Myocyte (in vitro differentiated cells): ENCODE measurements at regions not wholly inside any gene's neighbourhood (a gene's known extent, or its start where the extent isn't known, plus 50 kb on each side); places are given as distances from the start of the nearest gene placed in this dataset.

Experiments
- DNase-seq: peaks from one replicate; pipeline ENCODE4 v3.0.0-alpha.2; 2012; ENCODE audit warnings: low read depth

DNA sequence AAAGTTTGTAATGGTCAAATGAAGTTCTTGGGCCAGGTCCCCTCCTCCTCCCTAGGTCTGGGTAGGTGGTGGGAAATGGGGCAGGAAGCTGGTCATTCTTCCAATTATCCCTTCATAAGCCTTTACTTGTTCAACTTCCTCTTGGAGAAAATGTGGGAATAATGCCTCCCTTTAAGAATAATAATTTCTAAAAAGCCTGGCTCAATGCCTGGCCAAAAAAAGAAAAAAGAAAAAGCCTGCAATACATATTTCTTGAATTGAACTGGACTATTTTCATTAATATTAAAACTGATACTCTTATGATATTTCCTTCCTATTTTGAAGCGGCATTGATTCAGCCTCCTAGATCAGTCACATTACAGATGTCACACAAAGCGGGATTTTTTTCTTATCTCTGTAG is 600.9 kb downstream of the CCDC171 start:
- DNase-seq, result no peak

DNA sequence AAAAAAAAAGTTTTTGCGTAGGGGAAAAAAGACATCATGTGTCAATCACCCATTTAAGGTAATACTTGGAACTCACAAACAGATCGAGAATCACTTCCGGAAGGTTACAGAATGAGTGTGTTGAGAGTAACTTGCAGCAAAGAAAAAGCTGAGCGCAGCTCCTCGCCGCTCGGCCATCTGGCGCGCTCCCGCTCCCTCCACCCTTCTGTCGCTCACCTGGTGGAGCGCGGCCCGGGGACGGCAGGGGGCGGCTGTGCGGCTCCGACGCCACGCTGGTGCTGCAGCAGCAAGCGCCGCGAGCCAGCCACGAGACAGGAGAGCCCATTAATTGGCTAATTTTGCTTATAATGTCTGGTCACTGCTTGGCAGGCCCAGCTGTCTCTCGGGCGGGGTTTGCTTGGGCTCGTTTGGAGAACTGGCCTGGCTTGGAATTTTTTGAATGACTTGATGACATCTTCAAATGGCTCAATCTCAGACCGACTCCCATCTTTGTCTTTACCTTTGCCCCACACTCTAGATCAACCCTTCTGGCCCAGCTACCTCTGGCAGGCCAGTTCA is 601.8 kb downstream of the CCDC171 start:
- peak; percentile 47 for DNase-seq

DNA sequence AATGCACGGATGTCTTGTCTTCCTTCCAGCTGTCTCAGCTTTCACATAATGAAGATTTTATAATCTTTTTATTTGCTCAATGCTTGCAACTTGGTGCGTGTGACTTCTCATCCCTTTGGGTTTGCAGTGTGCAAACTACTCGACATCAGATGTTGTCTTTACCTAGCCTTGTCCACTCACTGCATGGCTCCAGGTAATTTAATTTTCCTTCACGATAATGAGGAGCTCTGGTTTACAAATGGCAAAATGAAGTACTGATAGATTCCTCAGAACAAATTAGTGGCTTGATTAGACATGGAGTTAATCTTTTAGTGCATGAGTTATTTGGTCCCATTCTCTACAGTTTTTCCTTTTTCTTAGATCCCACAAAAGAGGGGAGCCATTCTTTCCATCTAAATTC is 603.0 kb downstream of the CCDC171 start:
- DNase-seq, result no peak

DNA sequence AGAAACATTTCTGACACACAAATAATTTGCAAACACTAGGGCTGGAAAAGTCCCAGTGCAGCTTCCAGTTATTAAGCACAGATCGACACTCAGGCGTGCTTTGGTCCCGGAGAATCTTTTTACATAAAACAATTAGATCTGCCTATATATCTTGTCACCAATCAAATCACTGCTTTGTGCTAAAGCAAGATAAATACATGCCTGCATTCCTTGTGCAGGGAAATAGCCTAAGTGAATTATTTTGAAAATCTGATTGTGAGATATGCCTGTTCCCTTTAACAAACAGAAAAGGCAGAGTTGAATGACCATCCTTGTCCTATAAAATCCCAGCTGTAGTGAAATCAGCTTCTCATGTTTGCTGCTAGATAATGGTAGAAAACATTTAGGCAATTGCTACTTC is 604.4 kb downstream of the CCDC171 start:
- no peak for DNase-seq

DNA sequence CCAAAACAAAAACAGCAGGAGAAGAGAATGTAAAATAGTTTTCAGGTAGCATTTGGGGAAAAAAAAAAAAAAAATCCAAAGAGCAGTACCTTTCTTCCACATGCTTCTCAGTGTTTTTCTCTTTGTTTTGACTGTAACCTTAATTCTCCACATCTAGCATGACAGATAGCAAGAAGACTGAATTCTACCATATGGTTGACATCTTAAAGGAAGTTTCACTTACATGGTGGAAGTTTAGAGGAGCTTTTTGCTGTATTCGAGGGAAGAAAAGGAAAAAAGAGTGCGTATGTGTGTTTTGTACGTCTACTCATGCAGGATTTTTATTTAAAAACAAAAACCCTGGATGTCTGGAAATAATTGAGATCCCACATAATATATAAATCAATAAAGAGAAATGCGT is 604.8 kb downstream of the CCDC171 start:
- no peak for DNase-seq

DNA sequence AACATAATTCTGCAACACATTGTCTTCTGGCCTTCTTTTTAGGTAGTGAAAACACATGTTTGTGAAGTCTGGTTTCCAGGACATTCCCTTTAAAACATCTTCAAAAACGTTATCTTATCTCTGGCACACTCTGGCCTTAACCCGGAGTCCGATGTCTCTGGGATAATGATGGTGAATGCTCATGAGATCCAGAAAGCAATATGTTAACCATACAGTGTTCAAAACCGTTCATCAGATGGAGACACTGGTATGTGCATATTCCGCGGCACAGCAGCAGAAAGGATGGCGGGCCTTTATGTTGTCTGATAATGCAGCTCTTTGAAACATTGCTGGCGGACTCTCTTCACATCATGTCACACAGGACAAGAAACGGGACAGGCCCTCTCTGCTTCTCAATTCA is 605.2 kb downstream of the CCDC171 start:
- DNase-seq, result no peak

DNA sequence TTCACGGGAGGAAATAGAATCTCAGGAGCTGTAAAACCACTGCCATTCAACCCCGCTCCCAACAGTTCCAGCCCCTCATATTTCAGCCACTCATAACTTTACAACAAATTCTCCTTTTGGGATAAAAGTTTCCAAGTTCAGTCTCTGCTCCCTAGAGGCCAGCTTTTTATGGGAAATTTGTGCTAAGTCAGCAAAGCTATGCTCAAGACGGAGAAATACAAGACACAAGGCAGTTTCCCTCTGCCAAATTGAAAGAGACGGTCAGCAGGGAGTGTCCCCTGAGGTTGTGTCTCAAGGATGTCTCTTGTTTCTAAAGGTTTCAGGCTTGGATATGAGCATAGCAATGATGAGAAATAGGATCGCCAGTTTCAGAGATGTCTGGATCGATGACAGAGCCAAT is 608.6 kb downstream of the CCDC171 start:
- no peak for DNase-seq

DNA sequence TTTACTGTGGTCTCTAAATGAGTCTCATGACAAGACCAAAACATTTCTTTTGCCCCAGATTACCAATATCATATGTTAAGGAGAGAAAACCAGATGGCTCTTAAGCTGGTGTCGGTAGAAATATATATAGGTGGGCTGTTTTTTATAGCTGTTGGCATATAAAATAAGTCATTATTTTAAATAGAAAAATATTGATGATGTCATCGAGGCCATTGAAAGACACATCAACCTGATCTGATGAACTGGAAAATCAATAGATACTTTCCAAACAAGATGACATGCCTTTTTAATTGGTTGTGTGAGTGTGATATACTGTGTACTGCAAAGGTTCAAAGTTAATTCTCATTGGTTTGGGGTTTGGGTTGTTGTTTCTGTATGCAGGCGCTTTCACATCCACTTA is 617.3 kb downstream of the CCDC171 start:
- no peak for DNase-seq

DNA sequence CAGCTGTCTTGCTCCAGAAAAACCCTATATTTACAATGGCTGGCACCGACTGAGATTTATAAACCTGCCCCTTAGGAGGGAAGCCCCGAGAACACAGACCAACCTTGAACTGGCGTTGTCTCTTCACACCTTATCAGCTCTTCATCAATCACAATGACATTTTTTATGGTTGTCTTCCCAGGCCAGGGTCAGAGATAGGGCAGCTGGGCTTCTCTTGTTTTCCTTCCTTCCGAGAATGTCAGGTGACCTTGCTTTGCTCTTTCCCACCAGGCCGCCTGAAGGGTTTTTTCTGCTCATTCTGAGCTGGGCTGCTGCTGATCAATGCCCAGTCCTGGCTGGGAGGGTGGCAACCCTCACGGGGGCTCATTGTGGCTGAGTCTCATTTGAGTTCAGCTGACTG is 619.1 kb downstream of the CCDC171 start:
- no peak for DNase-seq

DNA sequence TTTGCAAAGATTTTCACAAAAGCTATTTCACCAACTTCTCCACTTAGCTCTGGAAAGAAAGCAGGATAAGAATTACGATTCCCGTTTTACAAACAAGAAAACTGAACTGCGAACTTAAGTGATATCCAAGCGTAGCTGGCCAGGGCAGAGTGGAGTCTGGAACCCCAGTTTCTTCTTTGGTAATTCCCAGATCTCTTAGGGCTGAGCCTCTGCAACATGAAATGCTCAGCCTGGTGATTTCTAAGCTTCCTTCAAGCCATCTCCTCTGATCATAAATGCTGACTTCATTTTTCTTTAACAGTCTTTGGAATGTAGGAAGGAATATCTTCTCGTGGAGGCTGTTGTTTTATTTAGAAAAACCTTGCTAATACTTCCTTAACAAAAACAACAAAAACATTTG is 620.0 kb downstream of the CCDC171 start:
- DNase-seq, result no peak

DNA sequence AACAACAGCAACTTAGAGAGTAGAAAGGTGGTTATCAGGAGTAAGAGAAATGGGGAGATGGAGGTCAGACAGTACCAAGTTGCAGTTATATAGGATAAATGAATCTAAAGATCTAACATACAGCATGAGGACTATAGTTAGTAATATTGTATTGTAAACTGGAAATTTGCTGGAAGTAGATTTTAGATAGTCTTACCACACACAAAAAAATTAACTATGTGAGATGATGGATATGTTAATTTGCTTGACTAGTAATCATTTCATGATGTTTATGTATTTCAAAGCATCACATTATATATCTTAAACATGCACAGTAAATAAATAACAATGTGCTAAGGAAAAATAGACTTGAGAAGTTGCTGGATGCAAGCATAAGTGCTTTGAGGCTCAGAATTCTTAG is 622.1 kb downstream of the CCDC171 start:
- DNase-seq, result no peak

DNA sequence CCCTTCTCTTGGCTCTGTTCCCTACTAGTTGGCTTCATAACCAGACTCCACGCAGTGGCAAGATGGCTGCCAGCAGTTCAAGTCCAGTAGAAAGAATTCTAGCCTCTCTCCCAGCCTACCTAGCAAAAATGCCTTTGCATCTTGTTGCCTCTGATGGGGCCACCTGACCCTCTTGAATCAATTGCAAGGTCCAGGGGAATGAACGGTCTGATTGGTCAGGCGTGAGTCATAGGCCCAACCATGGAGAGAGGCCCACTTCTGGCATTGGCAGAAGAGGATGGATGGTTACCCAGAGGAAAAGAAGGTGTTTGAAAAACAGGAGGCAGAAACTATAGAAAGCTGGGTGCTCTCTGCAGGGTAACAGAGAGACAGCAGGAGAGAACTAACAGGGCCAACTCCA is 622.6 kb downstream of the CCDC171 start:
- DNase-seq, result no peak

DNA sequence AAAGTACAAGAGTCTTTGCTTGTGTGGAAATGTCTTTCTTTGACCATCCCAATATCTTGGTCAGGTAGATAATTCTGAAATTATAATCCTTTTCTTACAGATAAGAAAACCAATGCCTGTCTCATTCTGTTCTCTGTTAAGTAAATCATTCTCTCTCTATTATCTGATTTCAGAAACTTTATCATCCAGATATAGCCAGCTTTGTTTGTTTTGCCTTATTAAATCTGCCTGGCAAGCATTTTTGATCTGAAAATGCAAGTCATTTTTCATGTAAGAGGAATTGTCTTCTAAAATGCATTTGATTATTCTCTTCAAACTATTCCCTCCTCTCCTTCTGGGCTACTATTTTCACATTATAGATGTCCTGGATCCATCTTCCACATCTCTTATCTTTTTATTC is 625.5 kb downstream of the CCDC171 start:
- no peak for DNase-seq

DNA sequence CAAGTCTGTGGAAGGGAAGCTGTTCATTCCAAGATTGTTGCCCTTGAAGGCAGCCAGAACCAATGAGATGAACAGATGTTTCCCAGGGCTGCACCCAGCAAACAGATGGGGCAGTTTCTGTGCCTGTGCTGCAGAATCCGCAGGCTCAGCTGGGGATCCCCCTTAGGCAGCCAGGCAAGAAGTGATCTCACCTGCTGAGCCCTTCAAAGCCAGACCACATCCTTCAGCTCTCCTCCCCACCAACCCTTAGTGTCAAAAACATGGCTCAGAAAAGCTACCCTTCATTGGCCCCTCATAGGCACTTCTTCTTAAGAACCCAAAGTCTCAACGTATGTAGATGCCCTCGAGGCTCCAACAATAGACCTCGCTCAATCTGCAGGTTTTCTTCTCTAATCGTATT is 626.7 kb downstream of the CCDC171 start:
- DNase-seq, result no peak

DNA sequence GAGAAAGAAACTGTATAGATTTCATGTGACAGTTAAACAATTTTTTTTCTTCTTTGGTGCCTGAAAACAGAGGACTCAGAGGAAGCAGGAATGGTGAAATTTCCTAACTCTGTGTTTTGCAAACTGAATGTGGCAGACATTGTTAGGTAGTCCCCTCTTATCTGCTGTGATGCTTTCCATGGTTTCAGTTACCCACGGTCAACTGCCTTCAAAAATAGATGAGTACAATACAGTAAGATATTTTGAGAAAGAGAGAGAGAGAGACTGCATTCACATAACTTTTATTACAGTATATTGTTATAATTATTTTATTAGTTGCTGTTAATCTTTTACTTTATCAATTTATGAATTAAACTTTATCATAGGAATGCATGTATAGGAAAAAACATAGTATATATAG is 627.2 kb downstream of the CCDC171 start:
- no peak for DNase-seq

DNA sequence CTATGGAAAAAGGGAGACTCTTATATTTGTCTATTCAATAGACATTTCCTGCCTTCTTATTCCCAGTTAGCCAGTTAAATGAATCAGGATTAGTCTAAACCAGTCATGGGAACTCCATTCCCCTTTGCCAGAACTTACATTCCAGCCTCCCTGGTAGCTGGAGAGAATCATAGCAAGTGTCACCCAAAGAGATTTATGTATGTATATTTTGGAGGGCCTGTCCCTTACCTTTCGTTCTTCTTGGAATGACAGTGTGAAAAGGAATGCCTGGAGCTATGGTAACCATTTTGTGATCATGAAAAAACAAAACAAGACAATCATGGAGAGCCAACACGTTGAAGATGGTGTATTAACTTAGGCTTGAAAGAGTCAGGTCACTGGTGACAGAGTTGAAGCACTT is 627.7 kb downstream of the CCDC171 start:
- DNase-seq, result no peak

DNA sequence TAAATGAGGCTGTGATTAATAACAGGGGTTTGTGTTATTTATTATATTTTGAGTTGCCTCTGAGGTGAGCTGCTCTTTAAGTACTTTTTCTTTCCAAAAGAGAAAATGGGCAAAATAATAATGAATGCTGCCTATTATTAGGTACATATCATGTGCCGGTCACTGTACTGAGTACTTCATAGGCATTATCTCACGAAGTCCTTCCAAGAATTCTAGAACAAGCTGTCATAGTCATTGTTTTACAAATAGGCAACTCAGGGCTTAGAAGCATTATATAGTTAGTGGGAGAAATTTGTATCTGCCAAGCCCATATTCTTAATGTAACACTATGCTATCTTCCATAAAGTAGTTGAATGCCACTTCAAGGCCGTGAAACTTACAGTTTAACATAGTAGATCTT is 628.7 kb downstream of the CCDC171 start:
- no peak for DNase-seq

DNA sequence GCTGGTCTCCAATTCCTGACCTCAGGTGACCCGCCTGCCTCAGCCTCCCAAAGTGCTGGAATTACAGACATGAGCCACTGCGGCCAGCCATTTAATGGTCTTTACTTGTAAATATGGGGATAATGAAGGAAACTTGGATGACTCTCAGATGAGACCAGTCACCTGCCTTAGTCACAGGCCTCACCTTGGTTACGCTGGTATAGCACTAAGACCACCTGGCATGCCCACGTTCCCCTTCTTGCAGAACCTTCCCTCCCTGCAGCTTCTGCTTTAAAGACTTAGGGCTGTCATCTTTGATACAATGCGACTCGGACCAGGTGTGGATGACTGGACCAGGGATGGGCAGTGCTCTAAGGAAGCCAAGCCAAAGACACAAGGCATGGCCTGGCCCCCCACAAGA is 629.9 kb downstream of the CCDC171 start:
- DNase-seq, result no peak

DNA sequence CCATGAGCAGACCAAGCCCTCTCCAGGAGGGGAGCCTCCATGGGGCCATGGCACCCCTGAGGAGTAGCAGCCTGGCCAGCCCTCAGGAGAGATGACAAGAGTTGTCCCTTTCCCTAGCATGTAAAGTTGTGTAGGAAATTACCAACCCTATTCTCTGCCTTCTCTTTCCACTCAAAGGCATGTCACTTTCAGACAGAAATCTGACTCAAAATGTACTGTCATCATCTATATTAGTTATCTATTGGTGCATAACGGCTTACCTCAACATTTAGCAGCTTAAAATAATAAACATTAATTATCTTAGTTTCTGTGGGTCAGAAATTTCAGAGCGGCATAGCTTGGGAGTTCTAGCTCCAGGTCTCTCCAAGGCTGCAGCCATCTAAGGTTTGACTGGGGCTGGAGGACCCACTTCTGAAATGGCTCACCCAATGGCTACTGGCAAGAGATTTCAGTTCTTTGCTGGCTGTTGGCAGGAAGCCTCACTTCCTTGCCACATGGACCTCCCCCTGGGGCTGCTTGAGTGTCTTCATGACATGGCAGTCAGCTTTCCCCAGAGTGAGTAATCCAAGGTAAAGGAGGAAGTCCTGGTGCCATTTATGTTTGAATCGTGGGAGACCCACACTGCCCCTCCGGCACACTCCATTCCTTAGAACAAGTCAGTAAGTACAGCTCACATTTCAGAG is 632.3 kb downstream of the CCDC171 start:
- DNase-seq, result no peak

DNA sequence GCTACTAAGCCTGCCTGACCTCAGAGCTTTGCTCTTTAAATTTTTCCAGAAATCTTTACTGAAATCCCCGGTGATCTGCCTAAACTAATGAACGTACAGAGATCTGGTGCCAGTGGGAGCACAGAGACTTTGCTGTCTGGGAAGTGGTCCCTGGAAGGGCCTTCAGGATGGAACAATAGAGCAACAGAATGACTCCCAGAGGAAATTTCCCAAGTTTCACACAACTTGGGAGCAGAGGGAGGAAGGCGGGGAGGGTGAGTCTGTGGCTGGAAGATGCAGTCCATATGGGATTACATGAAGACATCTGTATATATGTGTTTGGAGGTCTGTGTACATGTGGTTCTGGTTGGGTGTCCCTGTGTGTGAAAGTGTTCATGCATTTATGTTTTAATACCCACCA is 638.3 kb downstream of the CCDC171 start:
- DNase-seq, result no peak

DNA sequence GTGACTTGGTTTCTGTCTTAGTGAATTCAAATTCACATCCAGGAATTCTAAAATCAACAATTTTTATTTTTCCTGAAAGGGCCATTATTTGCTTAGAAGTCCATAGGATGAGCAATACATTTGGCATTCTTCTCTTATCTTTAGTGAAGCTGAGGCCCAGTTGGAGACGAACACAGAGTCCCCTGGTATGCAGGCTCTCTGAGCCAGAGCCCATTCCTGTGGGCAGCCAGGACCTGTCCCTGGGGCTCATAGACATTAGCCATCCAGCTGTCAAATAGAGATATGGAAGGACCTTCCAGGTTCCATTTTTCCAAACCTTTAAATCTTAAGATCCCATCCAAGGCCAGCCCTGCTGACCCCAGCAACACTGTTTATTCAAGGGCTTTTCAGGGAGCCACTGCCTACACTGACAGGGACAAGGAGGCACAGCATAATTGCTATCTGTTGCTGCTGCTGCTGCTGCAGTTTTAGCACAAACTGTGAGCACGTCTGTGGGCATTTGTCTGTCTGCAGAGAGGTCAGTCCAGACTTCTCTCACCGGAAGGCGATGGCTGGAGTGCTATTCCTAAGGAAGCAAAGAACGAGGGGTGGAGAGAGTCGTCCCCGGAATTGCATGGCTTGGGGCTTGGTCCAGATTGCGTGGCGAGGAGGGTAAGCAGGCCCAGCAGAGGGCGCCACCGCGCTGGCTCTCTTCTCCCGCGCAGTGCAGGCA is 639.0 kb downstream of the CCDC171 start:
- DNase-seq, result peak; percentile 80

DNA sequence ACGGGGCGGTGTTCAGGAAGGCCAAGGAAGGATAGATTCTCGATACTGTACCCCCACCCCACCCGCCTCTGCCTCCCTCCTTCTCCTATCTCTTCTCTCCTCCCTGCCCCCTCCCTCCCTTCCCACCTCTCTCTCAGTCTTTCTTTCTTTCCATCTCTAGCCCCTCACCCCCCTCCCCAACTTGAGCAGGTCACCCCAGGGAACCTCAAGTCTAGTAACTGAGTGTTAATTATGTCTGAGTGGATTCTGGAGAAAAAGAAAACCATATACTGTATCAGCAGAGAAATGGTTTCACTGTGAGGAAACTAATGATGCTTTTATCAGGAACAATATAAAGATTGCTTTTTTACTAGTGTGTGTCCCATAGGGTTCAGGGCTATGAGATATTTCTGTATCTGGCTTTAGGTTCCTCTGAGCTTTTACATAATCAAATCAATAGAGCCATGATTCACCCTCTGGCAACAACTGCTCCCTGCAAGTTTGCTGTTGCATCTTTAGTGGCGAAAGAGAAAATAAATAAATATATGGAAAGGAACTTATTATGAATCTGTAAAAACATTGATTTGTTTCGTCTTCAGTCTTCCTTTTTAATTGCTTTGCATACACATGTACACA is 639.7 kb downstream of the CCDC171 start:
- DNase-seq, result no peak

DNA sequence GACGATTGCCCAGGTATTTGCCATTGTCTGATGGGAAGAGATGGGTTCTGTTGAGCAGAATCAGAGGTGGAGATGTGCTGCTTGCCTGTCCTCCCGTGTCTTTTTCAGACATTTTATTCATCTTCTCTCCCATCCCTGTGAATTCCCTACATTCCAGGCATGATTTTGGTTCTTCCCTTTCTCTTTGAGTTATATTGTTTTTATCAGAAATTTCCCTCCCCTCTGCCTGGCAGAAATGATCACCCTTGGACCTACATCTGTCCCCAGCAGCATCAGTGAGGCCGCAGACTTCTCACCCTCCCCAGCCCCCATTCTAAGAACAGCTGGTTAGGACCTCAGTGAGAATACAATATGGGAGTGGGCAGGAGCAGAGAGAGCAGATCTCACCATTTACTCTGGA is 640.2 kb downstream of the CCDC171 start:
- DNase-seq, result no peak
